GM10248 (cell line): ENCODE measurements at regions not wholly inside any gene's neighbourhood (a gene's known extent, or its start where the extent isn't known, plus 50 kb on each side); places are given as distances from the start of the nearest gene placed in this dataset.

Source experiments
- CTCF ChIA-PET: fragments of 300-600 bp; sonication (Branson Sonifier 250); formaldehyde crosslinking; extraction: SDS; loops from one replicate; lab custom pipeline; 2021; ENCODE audit warnings: antibody characterized with exemption; lab: Yijun Ruan, JAX
- POLR2A ChIA-PET: fragments of 350-650 bp; sonication (Branson Sonifier 250); formaldehyde crosslinking; extraction: SDS; loops from one replicate; lab custom pipeline; 2020; ENCODE audit warnings: antibody characterized with exemption; lab: Yijun Ruan, JAX
- DNase-seq: peaks from one replicate; pipeline ENCODE4 v3.0.0; 2012; ENCODE audit errors: extremely low spot score
- TF ChIP-seq, protein P1 (sequence below): IDR thresholded peaks from 2 replicates; pipeline ENCODE4 v1.5.1; 2012; ENCODE audit warnings: mild to moderate bottlenecking, low read depth; ENCODE audit errors: extremely low read depth, missing control alignments, control extremely low read depth

DNA sequence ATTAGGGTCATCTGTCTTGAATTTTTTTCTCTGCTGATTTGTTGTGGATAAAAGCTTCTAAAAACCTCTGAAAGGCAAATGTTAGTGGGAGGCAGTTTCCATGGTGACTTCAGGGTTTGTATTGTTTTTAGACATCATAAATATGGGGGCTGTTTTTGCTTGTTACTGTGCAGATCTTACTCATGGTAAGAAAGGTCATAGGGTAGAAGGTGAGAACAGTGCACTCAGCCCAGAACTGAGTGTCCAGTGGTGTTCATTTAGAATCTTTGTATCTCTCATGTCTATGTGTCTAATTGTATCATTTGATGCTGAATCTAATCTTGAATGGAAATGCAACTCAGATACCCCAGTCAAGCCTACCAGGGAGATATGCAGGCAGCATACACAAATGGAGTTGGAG is 609.8 kb downstream of the ZNF674 start:
- ChIA-PET POLR2A (no interaction called here), CTCF (no interaction called here)
- no peak for DNase-seq
- TF ChIP-seq, protein P1, sequence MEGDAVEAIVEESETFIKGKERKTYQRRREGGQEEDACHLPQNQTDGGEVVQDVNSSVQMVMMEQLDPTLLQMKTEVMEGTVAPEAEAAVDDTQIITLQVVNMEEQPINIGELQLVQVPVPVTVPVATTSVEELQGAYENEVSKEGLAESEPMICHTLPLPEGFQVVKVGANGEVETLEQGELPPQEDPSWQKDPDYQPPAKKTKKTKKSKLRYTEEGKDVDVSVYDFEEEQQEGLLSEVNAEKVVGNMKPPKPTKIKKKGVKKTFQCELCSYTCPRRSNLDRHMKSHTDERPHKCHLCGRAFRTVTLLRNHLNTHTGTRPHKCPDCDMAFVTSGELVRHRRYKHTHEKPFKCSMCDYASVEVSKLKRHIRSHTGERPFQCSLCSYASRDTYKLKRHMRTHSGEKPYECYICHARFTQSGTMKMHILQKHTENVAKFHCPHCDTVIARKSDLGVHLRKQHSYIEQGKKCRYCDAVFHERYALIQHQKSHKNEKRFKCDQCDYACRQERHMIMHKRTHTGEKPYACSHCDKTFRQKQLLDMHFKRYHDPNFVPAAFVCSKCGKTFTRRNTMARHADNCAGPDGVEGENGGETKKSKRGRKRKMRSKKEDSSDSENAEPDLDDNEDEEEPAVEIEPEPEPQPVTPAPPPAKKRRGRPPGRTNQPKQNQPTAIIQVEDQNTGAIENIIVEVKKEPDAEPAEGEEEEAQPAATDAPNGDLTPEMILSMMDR = no peak

DNA sequence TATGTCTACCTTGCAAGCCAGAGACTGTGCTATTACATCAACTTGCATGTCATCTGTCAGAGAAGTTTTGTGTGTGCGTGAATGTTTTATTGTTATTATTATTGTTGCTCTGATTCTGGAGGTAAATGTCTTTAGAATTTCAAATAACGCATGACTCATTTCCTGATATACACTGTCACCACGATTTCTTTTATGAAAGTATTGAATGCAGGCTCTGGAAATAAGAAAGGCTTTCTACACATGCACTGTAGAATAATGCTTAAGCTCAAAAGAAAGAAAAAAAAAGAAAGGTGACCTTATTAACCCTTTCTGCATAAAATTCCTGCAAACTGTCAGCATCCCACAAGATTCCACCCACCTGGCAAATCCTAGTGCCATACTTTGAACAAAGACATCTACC is 632.9 kb downstream of the ZNF674 start:
- ChIA-PET POLR2A (no interaction called here), CTCF (no interaction called here)
- TF ChIP-seq, protein P1 = no peak
- DNase-seq = no peak

DNA sequence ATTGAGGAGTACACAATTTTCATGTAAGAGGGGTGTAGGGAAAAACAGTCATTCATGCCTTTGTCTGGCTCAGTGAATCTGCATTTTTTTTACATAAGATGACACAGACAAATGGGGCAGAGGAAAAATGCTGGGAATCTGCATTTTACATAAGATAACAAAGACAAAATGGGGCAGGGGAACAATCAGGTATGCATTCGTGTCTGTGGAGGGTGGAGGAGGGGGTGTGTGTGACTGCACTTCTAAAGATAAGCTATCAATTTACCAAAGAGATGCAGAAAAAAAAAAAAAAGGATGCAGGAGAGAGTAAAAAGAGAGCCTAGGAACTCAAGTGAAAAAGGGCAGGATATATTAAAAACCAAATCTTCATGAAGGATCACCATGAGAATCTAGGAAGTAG is 637.4 kb downstream of the ZNF674 start:
- TF ChIP-seq, protein P1 = no peak
- POLR2A ChIA-PET = no interaction called here
- CTCF ChIA-PET = no interaction called here
- DNase-seq = no peak

DNA sequence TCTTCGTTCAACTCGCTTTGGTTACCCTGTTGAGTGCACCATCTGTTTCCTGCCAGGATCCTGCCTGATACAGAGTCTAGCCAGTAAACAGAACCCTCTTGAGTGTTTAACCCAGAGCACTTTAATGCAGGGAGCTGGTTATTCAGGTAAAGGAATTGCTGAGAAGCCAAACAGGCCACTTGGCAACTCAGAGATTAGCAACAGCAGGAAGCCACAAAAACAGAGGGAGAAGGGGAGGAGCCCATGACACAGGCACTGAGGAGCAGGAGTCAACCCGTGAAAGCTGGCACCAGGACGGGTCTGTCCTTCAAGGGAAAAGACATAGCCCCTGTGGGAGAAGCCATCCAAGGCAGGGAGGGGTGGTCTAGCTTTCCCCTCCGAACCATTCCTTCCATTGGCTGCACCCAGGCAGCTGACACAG is 641.4 kb downstream of the ZNF674 start:
- DNase-seq = no peak
- TF ChIP-seq, protein P1 = no peak
- ChIA-PET CTCF (no interaction called here), POLR2A (no interaction called here)

DNA sequence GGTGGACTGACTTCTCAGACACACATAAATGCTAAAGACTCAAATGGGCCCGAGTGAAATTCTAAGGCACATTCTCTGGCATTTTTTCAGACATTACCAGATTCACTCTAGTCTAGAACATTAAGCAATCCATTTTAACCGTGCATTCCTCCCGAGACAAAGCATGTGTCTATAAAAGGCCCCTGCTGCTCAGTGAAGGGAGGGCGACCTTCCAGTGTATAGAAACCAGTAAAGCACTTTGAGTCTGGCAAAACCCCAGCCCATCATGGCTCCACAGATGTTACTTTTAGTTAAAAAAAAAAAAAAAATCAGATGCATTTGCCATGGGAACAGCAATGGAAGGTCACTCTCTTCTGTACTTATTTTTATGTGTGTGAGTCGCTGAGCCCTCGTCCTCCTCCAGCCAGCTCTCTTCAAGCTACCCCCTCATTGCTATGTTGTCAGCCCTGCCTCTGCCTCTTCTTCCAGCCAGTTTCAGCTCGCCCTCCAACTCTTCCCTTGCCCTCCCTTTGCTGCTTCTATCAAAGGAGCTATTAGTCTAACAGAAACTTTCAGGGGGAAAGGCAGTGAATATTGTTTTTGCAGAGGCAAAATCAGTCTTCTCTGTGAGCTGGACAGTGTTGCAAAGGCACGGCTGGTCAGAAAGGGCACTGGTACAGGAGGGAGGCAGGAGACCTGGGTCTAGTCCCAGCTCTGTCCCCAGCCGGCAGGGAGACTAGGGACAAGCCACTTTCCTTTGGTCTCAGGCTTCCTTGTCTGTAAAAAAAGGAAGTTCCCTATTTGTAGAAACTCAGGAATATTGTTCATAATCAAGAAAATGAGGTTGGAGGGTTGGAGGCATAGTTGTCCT is 644.2 kb downstream of the ZNF674 start:
- ChIA-PET POLR2A (no interaction called here), CTCF (no interaction called here)
- DNase-seq = no peak
- TF ChIP-seq, protein P1 = no peak

DNA sequence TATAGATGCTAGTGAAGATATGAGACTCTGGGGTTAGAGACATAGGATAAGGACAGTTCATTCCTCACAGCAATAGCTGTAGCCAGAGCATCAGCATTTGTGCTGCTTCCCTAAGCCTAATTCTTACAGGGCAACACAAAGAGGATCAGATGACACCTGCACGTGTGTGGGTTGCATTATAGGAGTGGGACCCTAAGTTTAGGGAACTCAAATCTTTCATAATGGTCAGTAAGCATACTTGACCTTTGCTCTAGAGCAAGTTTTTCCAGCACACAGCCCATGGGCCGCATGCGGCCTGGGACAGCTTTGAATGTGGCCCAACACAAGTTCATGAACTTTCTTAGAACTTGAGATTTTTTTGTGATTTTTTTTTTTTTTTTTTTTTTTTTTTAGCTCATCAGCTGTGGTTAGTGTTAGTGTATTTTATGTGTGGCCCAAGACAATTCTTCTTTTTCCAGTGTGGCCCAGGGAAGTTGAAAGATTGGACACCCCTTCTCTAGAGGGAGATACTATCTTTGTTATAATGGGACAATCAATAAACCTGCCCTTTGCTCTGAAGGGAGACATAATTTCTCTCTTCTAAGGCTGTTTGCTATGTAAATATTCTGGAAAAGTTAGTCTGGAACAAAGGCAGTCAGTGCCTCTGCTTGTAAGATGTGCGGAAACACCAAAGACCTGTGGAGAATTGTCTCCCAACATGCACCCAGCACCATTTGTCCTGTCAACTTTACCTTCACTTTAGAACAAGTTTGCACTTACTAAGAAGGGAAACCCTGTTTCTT is 650.2 kb downstream of the ZNF674 start:
- no peak for DNase-seq
- TF ChIP-seq, protein P1 = no peak
- POLR2A ChIA-PET = no interaction called here
- CTCF ChIA-PET = no interaction called here
